AG04450 (cell line): ENCODE measurements at regions not wholly inside any gene's neighbourhood (a gene's known extent, or its start where the extent isn't known, plus 50 kb on each side); places are given as distances from the start of the nearest gene placed in this dataset.

Source experiments
- CTCF ChIA-PET: fragments of 300-600, 350-600 bp; formaldehyde crosslinking; extraction: SDS; loops from one replicate; lab custom pipeline; 2022; ENCODE audit warnings: antibody characterized with exemption, inconsistent platforms; lab: Charles Lee
- POLR2A ChIA-PET: fragments of 350-600 bp; formaldehyde crosslinking; extraction: SDS; loops from one replicate; lab custom pipeline; 2021; ENCODE audit warnings: antibody characterized with exemption, inconsistent platforms; lab: Yijun Ruan, JAX
- DNase-seq: peaks from one replicate; pipeline ENCODE4 v3.0.0-alpha.2; 2011; ENCODE audit warnings: low read depth, low spot score
- H3K27ac ChIP-seq: one replicate; pipeline ENCODE4 v1.5.1; 2012; ENCODE audit warnings: low read depth, low read length, control low read depth
- H3K27me3 ChIP-seq: one replicate; pipeline ENCODE4 v1.6.0; 2012; ENCODE audit warnings: low read length; ENCODE audit not compliant: control insufficient read depth, insufficient read depth
- H3K4me3 ChIP-seq: 2 replicates; pipeline ENCODE4 v1.5.1; 2011; ENCODE audit warnings: mild to moderate bottlenecking, low read depth, low read length, control low read depth
- H3K9me3 ChIP-seq: 2 replicates; pipeline ENCODE4 v1.5.1; 2012; ENCODE audit warnings: low read length; ENCODE audit not compliant: control insufficient read depth, insufficient read depth
- TF ChIP-seq, protein P1 (sequence below): IDR thresholded peaks from 2 replicates; pipeline ENCODE4 v1.5.1; 2011; ENCODE audit warnings: low read depth, low read length, control low read depth, inconsistent platforms

DNA sequence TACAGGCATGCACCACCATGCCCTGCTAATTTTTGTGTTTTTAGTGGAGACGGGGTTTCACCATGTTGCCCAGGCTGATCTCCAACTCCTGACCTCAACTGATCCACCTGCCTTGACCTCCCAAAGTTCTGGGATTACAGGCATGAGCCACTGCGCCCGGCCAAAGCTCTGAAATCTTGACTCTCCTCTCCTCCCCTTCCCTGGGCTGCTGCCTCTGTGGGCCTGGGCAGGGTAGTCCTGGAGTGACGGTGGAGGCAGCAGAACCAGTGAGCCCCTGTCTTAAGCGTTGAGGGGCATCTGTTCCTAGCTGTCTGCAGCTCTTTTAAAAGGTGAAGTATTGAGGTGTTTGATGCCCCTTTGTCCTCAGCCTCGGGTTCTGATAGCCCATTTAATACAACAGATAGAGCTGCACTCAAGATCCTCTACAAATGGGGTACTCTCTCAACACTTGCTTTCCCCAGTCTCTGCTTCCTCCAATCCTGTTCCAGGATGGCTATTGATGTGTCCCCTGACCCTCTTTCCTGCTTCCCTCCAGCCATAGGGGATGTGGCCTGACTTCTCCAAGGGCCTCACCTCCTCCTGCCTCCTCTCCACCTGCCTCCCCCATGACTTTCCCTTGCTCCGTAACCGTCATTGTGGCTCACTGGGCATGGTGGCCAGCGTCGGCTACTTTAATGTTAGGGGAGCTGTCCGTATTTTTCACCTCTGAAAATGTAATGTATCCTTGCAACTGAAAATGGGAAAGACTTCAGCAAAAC is 442.5 kb downstream of the GLRX3 start:
- CTCF ChIA-PET: no interaction called here
- Histone ChIP-seq H3K4me3 (no peak overlapping the region), H3K27me3 (no peaks in the 10 kb centered on the region), H3K9me3 (peaks cover 61% of the 10 kb centered on the region), H3K27ac (no peak overlapping the region)
- POLR2A ChIA-PET: no interaction called here
- no peak for DNase-seq
- TF ChIP-seq, protein P1, sequence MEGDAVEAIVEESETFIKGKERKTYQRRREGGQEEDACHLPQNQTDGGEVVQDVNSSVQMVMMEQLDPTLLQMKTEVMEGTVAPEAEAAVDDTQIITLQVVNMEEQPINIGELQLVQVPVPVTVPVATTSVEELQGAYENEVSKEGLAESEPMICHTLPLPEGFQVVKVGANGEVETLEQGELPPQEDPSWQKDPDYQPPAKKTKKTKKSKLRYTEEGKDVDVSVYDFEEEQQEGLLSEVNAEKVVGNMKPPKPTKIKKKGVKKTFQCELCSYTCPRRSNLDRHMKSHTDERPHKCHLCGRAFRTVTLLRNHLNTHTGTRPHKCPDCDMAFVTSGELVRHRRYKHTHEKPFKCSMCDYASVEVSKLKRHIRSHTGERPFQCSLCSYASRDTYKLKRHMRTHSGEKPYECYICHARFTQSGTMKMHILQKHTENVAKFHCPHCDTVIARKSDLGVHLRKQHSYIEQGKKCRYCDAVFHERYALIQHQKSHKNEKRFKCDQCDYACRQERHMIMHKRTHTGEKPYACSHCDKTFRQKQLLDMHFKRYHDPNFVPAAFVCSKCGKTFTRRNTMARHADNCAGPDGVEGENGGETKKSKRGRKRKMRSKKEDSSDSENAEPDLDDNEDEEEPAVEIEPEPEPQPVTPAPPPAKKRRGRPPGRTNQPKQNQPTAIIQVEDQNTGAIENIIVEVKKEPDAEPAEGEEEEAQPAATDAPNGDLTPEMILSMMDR: no peak

DNA sequence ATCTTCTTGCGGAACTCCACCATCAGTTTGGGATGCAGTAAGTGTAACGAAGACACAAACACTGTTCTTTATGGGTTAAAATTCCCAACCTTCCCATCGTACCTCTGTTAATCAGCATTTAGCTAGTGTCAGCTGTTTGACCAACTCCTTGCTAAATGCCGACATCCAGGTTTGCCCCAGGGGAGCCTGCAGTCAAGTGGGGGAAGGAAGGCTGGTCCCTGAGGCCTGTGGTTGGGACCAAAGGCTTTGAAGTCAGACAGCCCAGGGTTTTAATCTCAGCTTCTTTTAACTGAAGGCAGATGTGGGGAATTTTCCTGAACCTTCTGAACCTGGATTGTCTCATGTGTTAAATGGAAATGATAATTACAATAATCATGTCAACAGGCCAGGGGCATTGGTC is 443.7 kb downstream of the GLRX3 start:
- H3K27me3 ChIP-seq: no peaks in the 10 kb centered on the region
- ChIA-PET CTCF (no interaction called here), POLR2A (no interaction called here)
- TF ChIP-seq, protein P1: no peak
- DNase-seq: no peak
- H3K4me3 ChIP-seq: no peak overlapping the region
- peaks cover 49% of the 10 kb centered on the region for H3K9me3 ChIP-seq
- no peak overlapping the region for H3K27ac ChIP-seq

DNA sequence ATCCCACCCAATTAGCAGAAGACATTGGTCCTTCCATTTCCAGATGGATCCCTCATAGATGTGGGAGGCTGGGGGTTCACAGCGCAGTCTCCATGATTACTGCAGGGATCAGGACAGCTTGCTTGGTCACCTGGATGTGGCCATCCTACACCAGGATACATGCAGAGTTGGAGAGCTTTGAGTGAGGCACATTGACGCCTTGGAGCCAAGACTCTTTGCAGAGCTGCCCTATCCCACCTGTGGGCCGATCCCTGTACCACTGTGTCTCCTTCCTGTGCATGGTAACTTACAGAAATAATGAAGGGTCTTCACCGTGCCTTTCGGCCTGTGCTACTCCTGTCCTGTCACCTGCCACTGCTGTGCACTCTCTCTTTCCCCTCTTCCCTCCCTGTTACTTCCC is 444.8 kb downstream of the GLRX3 start:
- Histone ChIP-seq H3K9me3 (peaks cover 40% of the 10 kb centered on the region), H3K27me3 (no peaks in the 10 kb centered on the region), H3K4me3 (no peak overlapping the region), H3K27ac (no peak overlapping the region)
- no peak for DNase-seq
- TF ChIP-seq, protein P1: no peak
- ChIA-PET POLR2A (no interaction called here), CTCF (no interaction called here)

DNA sequence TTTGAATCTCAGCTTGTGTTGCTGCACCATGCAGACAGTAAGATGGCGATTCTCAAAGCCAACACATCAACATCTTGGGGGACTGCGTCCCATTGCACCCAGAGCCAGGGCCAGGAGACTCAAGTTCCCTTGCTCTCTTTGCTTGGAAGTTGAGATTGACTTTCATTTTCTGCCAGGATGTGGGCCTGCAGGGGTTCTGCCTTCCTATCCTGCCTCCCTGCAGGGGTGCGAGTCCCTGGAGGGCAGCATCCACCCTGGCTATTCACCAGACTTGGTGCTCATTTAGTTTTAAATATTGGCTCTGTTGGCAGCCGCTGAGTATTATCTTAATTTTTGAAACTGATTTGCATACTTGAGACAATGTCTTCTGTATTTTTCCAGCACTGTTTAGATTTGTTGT is 451.5 kb downstream of the GLRX3 start:
- ChIA-PET POLR2A (no interaction called here), CTCF (no interaction called here)
- Histone ChIP-seq H3K4me3 (no peak overlapping the region), H3K9me3 (peaks cover 20% of the 10 kb centered on the region), H3K27ac (no peak overlapping the region), H3K27me3 (no peaks in the 10 kb centered on the region)
- no peak for DNase-seq
- TF ChIP-seq, protein P1: no peak

DNA sequence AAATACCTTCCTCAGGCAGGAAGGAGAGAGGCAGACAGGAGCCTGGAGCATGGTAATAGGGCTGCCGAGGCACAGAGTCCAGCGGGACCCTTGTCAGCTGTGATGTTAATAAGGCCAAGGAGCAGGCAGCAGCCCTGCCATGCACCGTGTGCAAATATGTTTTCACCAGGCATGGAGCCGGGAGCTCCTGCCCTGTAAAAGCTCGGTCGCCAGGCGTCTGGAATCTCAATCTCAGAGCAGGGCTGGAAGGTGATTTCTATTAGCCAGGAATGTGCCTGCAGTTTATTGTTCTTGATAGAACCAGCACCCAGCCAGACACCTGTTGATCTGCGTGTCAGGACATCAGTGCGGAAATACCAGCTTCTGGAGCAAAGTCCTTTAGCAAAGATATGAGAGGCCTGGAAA is 469.8 kb downstream of the GLRX3 start:
- H3K27me3 ChIP-seq: no peaks in the 10 kb centered on the region
- H3K4me3 ChIP-seq: no peak overlapping the region
- CTCF ChIA-PET: no interaction called here
- H3K9me3 ChIP-seq: peaks cover 51% of the 10 kb centered on the region
- H3K27ac ChIP-seq: no peak overlapping the region
- TF ChIP-seq, protein P1: no peak
- no peak for DNase-seq
- POLR2A ChIA-PET: no interaction called here
